ENCODE measurements at regions not wholly inside any gene's neighbourhood (a gene's known extent, or its start where the extent isn't known, plus 50 kb on each side); places are given as distances from the start of the nearest gene placed in this dataset.

GRCh38 chr2:20108655-20109396 lies 57.4 kb upstream of the LAPTM4A start:
- TF ChIP-seq CTCF (IDR thresholded peaks at IDR 0.05): no peak
- TF ChIP-seq TCF7L2 (IDR thresholded peaks at IDR 0.05; ENCODE audit: low read depth, low read length): no peak
- TF ChIP-seq REST (IDR thresholded peaks at IDR 0.05; ENCODE audit: insufficient read depth in 1 of 2, low read depth in 2 of 2, low read length in 1 of 2): no peak
- TF ChIP-seq POLR2AphosphoS5 (IDR thresholded peaks at IDR 0.05; ENCODE audit: low read depth, low read length): no peak
